Vagina (tissue), 2 donors: ENCODE measurements at regions not wholly inside any gene's neighbourhood (a gene's known extent, or its start where the extent isn't known, plus 50 kb on each side); places are given as distances from the start of the nearest gene placed in this dataset.

ENCODE experiments used
- POLR2A ChIP-seq, 2 donors: fragments of 450-650 bp; IDR thresholded peaks; one replicate each; pipeline ENCODE4 v1.6.1; 2017; ENCODE audit warnings: antibody characterized with exemption in 2 of 2, mild to moderate bottlenecking in 2 of 2, moderate library complexity in 2 of 2
- POLR2AphosphoS5 ChIP-seq, 2 donors: sonication (generic); formaldehyde crosslinking; IDR thresholded peaks; one replicate each; pipeline ENCODE4 v1.9.0; 2017; ENCODE audit warnings: antibody characterized with exemption in 2 of 2, mild to moderate bottlenecking in 2 of 2, low read depth in 1 of 2; ENCODE audit not compliant: insufficient read depth in 1 of 2
- TF ChIP-seq, protein P1 (sequence below), 3 experiments: fragments of 450-650 bp in 2 of 3; fragments of 200-600 bp in 1 of 3; sonication (generic) in 1 of 3; IDR thresholded peaks; one replicate each; pipeline ENCODE4 v1.5.1; 2017 to 2019; ENCODE audit warnings: antibody characterized with exemption in 3 of 3, mild to moderate bottlenecking in 2 of 3, moderate library complexity in 2 of 3

DNA sequence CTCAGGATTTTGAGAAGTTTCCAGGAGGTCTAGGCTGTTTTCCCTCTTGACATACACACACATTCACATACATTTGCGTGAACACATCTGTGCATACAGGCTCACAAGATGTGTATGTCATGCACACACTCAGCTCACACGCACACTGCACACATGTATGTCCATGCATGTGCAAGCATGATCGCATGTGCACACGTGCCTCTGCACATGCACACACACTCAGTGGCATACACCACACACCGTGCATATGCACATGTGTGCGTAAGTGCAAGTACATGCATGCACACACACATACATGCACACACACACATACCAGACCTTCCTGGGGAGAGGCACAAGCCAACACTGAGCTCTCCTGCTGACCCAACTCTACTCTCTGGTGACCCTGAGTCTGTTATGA is 171.4 kb downstream of the RBFOX3 start:
- TF ChIP-seq POLR2A (IDR thresholded peaks at IDR 0.05) = no peak
- TF ChIP-seq, protein P1, sequence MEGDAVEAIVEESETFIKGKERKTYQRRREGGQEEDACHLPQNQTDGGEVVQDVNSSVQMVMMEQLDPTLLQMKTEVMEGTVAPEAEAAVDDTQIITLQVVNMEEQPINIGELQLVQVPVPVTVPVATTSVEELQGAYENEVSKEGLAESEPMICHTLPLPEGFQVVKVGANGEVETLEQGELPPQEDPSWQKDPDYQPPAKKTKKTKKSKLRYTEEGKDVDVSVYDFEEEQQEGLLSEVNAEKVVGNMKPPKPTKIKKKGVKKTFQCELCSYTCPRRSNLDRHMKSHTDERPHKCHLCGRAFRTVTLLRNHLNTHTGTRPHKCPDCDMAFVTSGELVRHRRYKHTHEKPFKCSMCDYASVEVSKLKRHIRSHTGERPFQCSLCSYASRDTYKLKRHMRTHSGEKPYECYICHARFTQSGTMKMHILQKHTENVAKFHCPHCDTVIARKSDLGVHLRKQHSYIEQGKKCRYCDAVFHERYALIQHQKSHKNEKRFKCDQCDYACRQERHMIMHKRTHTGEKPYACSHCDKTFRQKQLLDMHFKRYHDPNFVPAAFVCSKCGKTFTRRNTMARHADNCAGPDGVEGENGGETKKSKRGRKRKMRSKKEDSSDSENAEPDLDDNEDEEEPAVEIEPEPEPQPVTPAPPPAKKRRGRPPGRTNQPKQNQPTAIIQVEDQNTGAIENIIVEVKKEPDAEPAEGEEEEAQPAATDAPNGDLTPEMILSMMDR (IDR thresholded peaks at IDR 0.05) = no peak
- no peak for TF ChIP-seq POLR2AphosphoS5 (IDR thresholded peaks at IDR 0.05; ENCODE audit: insufficient read depth in 1 of 2, low read depth in 1 of 2)
